Progenitor cell of endocrine pancreas (in vitro differentiated cells): ENCODE measurements at regions not wholly inside any gene's neighbourhood (a gene's known extent, or its start where the extent isn't known, plus 50 kb on each side); places are given as distances from the start of the nearest gene placed in this dataset.

Experiments
- DNase-seq: peaks from one replicate; pipeline ENCODE4 v3.0.0; 2021; ENCODE audit warnings: low spot score; ENCODE audit not compliant: unreplicated experiment
- H3K27ac Mint-ChIP-seq: 2 replicates; pipeline ENCODE4 v1.8.0; 2021; ENCODE audit warnings: mild to moderate bottlenecking, moderate library complexity, mixed read lengths
- H3K27me3 Mint-ChIP-seq: 2 replicates; pipeline ENCODE4 v1.8.0; 2021; ENCODE audit warnings: mixed read lengths
- H3K36me3 Mint-ChIP-seq: 2 replicates; pipeline ENCODE4 v1.8.0; 2022; ENCODE audit warnings: mixed read lengths; ENCODE audit not compliant: insufficient read depth
- H3K4me1 Mint-ChIP-seq: 2 replicates; pipeline ENCODE4 v1.8.0; 2021; ENCODE audit warnings: low read depth, mixed read lengths
- H3K4me3 Mint-ChIP-seq: 2 replicates; pipeline ENCODE4 v1.8.0; 2021; ENCODE audit warnings: low read depth, mild to moderate bottlenecking, moderate library complexity, mixed read lengths
- H3K9me3 Mint-ChIP-seq: 2 replicates; pipeline ENCODE4 v1.8.0; 2021; ENCODE audit warnings: low read depth, mixed read lengths
- CTCF ChIP-seq: fragments of 200-600 bp; sonication (generic); IDR thresholded peaks from one replicate; pipeline ENCODE4 v1.5.0; 2021; ENCODE audit warnings: antibody characterized with exemption, mild to moderate bottlenecking; ENCODE audit not compliant: unreplicated experiment

- no peaks in the 10 kb centered on the region for H3K27me3 Mint-ChIP-seq
- H3K9me3 Mint-ChIP-seq = peaks cover 19% of the 10 kb centered on the region
Measured at GRCh38 chr7:111622084-111622483, 59.8 kb upstream of the IMMP2L start.

More at GRCh38 chr7:111622084-111622483, 59.8 kb upstream of the IMMP2L start:
- H3K4me1 Mint-ChIP-seq = no peaks in the 10 kb centered on the region
- no peak for DNase-seq
- H3K36me3 Mint-ChIP-seq = no peaks in the 10 kb centered on the region
- no peak overlapping the region for H3K4me3 Mint-ChIP-seq
- TF ChIP-seq CTCF = no peak
- H3K27ac Mint-ChIP-seq = peak overlapping the region; percentile 74
